ENCODE measurements at regions not wholly inside any gene's neighbourhood (a gene's known extent, or its start where the extent isn't known, plus 50 kb on each side); places are given as distances from the start of the nearest gene placed in this dataset.
A peak's percentile ranks its signal among the peaks of the same experiment; 100 is the strongest.

DNA sequence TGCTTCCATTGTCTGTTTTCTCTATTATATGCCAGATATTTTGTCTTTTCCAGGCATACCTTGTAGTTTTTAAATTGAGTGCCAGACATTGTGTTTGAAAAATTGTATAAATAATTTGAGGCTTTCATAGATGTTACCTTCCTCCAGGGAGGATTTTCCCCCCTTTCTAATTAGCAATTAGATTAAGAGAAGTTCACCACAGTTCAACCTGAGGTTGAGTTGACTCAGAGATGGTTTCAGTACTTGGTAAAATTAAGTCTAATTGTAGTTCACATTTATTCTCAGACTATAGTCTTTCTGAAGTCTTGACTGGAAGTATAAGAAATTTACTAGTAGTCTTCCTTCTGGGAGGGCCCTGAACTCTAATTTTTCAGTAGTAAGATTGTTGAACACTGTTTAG lies 104.1 kb upstream of the SCEL start:
- Histone ChIP-seq H3K4me3 (ENCODE audit: low read depth, low read length) (no peak overlapping the region), H3K36me3 (replicated peaks) (no peaks in the 10 kb centered on the region), H3K27ac (no peak overlapping the region), H3K27me3 (replicated peaks) (no peaks in the 10 kb centered on the region)
- in situ Hi-C loops (cut with HindIII; ENCODE audit: low pct_ligation_motif_present, low sequenced_read_pairs) = no loop called here
- TF ChIP-seq CTCF (IDR thresholded peaks at IDR 0.05; ENCODE audit: low read depth, low read length, missing control alignments) = no peak
- no peak for DNase-seq

- no peak overlapping the region for H3K27ac ChIP-seq
- DNase-seq = no peak
- no peaks in the 10 kb centered on the region for H3K27me3 ChIP-seq (replicated peaks)
- no peak overlapping the region for H3K4me3 ChIP-seq (ENCODE audit: low read depth, low read length)
- no peaks in the 10 kb centered on the region for H3K36me3 ChIP-seq (replicated peaks)
- no peak for TF ChIP-seq CTCF (IDR thresholded peaks at IDR 0.05; ENCODE audit: low read depth, low read length, missing control alignments)
- in situ Hi-C loops (cut with HindIII; ENCODE audit: low pct_ligation_motif_present, low sequenced_read_pairs) = no loop called here
Measured at GRCh38 chr13:77430377-77430951, 103.6 kb upstream of the MYCBP2 start.

DNA sequence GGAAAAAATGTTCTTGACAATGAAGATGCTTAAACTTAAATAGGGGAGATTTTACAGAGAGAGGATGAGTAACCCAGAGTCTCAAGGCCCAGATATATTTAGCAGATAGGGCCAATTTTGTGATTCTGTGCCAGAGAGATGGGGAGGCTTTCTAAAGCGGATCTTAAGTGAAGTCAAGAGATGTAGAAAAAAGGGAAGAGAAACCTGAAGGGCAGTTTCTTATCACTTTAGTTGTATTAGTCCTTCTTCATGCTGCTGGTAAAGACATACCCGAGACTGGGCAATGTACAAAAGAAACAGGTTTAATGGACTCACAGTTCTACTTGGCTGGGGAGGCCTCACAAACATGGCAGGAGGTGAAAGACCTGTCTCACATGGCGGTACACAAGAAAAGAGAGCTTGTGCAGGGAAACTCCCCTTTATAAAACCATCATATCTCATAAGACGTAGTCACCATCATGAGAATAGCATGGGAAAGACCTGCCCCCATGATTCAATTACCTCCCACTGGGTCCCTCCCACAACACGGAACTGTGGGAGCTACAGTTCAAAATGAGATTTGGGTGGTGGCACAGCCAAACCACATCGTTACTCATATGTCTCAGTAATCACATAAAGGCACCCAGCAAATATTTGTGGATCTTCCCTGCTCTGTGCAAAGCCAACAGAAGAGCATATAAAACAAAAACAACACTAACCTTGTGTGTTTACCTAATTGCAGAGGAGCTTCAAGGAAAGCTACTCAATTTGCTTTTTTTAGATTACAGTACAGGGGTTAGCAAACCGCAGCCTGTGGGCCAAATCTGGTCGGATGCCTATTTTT lies 102.6 kb upstream of the MYCBP2 start:
- no peaks in the 10 kb centered on the region for H3K36me3 ChIP-seq (replicated peaks)
- H3K4me3 ChIP-seq (ENCODE audit: low read depth, low read length) = no peak overlapping the region
- H3K27ac ChIP-seq = no peak overlapping the region
- H3K27me3 ChIP-seq (replicated peaks) = no peaks in the 10 kb centered on the region
- peak; percentile 28 for DNase-seq
- no peak for TF ChIP-seq CTCF (IDR thresholded peaks at IDR 0.05; ENCODE audit: low read depth, low read length, missing control alignments)
- in situ Hi-C loops (cut with HindIII; ENCODE audit: low pct_ligation_motif_present, low sequenced_read_pairs) = no loop called here

DNA sequence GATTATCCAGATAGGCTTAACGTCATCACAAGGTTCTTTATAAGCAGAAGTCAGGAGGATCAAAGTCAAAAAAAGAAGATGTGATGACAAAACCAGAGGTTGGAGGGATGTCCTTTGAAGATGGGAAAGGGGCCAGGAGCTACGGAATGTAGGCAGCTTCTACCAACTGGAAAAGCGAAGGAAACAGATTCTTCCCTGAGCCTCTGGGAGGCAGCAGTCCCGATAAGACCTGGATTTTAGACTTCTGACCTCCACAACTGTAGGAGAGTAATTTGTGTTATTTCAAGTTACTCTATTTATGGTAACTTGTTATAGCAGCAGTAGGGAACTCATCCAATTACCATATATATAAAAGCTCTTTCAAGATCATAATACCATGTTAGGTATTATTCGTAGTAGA lies 98.8 kb upstream of the MYCBP2 start:
- no peak for DNase-seq
- in situ Hi-C loops (cut with HindIII; ENCODE audit: low pct_ligation_motif_present, low sequenced_read_pairs) = no loop called here
- H3K4me3 ChIP-seq (ENCODE audit: low read depth, low read length) = no peak overlapping the region
- TF ChIP-seq CTCF (IDR thresholded peaks at IDR 0.05; ENCODE audit: low read depth, low read length, missing control alignments) = peak; percentile 26
- no peak overlapping the region for H3K27ac ChIP-seq
- H3K36me3 ChIP-seq (replicated peaks) = no peaks in the 10 kb centered on the region
- no peaks in the 10 kb centered on the region for H3K27me3 ChIP-seq (replicated peaks)

DNA sequence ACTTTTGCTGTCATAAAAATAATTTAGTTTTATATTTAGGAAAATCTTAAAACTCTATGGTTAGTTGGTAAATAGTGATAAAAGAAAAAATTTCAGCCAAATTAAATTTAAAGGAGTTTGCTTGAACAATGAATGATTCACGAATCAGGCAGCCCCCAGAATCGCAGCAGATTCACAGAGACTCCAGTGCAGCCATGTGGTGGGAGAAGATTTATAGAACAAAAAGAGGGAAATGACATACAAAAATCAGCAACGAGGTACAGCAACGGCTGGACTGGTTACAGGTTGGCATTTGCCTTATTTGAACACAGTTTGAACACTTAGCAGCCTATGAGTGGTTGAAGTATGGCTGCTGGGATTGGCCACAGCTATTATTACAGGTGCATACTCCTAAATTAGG lies 96.4 kb upstream of the MYCBP2 start:
- TF ChIP-seq CTCF (IDR thresholded peaks at IDR 0.05; ENCODE audit: low read depth, low read length, missing control alignments) = no peak
- Histone ChIP-seq H3K36me3 (replicated peaks) (no peaks in the 10 kb centered on the region), H3K27ac (no peak overlapping the region), H3K27me3 (replicated peaks) (no peaks in the 10 kb centered on the region), H3K4me3 (ENCODE audit: low read depth, low read length) (no peak overlapping the region)
- in situ Hi-C loops (cut with HindIII; ENCODE audit: low pct_ligation_motif_present, low sequenced_read_pairs) = no loop called here
- no peak for DNase-seq

All from brain microvascular endothelial cell (primary cell).